ENCODE measurements at regions not wholly inside any gene's neighbourhood (a gene's known extent, or its start where the extent isn't known, plus 50 kb on each side); places are given as distances from the start of the nearest gene placed in this dataset.

- TF ChIP-seq CTCF (IDR thresholded peaks at IDR 0.05) (peak; percentile 25 to 37 (median 33)), POLR2A (IDR thresholded peaks at IDR 0.05) (no peak)
Observed at GRCh38 chr18:5600378-5601071, 56.7 kb upstream of the EPB41L3 start.

Data from transverse colon (tissue), 3 donors.